T47D (cell line): ENCODE measurements at regions not wholly inside any gene's neighbourhood (a gene's known extent, or its start where the extent isn't known, plus 50 kb on each side); places are given as distances from the start of the nearest gene placed in this dataset.
"Not testable (repeated sequence)": the region's sequence is repeated elsewhere in the genome, so short reads cannot be mapped to it uniquely, and the experiment has no call there.

Experiments
- DNase-seq, 2 experiments: peaks; one replicate each; pipeline versions ENCODE4 v3.0.0 to v3.0.0-alpha.2; 2011 to 2012; ENCODE audit warnings: low read depth in 1 of 2, low spot score in 1 of 2
- JUND ChIP-seq: IDR thresholded peaks from 2 replicates; pipeline ENCODE4 v1.6.1; 2012; ENCODE audit warnings: low read depth
- in situ Hi-C: cut with HindIII; loops from 2 replicates; pipeline ENCODE4 v1.10.0; 2016; ENCODE audit warnings: low sequenced_read_pairs, low pct_unique_long_range_greater_than_20kb

- no peak for TF ChIP-seq JUND
- no peak for DNase-seq
- in situ Hi-C loops = no loop called here
Measured at GRCh38 chr5:131042021-131042789, 122.9 kb downstream of the HINT1 start.

DNA sequence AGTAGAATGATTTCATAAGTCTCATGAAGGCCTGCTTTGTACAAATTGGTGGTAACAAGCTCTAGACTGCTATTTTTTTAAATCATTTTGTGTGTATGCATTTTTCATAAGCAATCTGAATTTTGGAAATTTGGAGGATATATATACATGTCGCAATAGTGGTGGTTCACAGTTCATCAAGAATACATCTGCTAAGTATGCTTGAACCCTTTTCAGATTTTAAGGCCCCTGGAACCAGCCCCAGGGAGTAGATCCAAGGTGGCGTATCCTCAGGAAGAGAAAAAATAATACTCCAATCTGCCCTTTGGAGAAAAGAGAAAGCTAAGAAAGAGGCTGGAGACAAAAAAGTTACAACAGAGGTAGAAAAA is 141.6 kb downstream of the HINT1 start:
- DNase-seq = no peak
- TF ChIP-seq JUND = no peak

DNA sequence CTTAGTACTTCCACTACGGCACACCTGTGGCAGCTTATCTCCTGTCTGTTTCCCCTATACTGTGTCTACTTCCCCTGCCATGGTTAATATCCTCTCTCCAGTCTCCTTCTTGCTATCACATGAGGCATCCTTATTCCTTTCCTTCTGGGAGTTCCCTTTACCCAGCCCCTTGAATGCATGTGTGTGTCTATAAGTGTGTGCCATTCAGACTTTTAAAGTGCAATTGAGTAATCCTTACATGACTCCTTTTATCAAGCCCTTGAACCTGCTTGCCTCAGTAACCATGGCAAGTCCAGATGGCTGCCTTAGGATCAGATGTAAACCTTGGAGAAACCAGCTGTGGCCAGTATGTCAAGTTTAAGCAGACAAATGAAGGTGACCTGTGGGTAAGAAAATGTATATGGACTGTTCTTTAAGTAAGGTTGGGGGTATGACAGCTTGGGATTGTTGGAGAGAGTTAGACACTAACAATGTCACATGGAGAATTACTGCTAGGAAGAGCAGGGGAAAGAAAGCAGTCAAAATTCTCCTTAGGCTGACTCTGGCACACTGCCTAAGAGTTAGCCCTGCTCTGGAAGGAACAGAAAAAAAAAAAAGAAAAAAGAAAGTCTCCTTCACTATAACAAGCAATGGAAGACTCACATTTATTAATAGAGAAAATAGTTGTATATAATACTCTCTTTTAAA is 142.1 kb downstream of the HINT1 start:
- in situ Hi-C loops = no loop called here
- no peak for DNase-seq
- no peak for TF ChIP-seq JUND

More for the DNA sequence above, 141.6 kb downstream of the HINT1 start:
- in situ Hi-C loops = no loop called here

GRCh38 chr5:131021646-131022045 is 143.4 kb downstream of the HINT1 start:
- DNase-seq = peak in 1 of 2 experiments; percentile 6
- in situ Hi-C loops = no loop called here
- no peak for TF ChIP-seq JUND

GRCh38 chr5:131019601-131020315 is 145.3 kb downstream of the HINT1 start:
- no peak for TF ChIP-seq JUND
- no peak for DNase-seq
- in situ Hi-C loops = no loop called here

DNA sequence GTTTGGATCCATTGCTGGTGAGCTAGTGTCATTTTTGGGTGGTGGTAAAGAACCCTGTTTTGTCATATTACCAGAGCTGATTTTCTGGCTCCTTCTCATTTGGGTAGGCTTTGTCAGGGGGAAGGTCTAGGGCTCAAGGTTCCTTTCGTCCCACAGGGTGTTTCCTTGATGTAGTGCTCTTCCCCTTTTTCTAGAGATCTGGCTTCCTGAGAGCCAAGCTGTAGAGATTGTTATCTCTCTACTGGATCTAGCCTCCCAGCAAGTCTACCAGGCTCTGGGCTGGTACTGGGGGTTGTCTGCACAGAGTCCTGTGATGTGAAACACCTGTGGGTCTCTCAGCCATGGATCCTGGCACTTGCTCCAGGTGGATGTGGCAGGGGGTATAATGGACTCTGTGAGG is 145.9 kb downstream of the HINT1 start:
- no peak for TF ChIP-seq JUND
- no peak for DNase-seq
- in situ Hi-C loops = no loop called here

DNA sequence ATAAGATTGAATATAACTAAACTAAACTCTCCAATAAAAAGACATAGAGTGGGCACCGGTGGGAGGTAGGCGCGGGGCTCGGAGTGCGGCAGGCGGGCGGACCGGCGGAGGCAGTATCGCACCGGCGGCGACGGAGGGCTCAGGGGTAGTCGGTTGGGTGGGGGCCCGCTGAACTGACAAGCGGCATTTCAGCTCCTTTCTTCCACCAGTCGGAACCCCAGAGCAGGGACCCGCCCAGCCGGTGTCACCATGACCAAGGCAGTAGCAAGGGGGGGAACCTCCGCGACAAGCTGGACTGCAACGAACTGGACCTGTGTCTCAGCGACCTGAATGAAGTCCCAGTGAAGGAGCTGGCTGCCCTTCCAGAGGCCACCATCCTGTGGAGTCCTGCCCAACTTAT is 156.7 kb downstream of the HINT1 start:
- TF ChIP-seq JUND = no peak
- in situ Hi-C loops = no loop called here
- DNase-seq = no peak

DNA sequence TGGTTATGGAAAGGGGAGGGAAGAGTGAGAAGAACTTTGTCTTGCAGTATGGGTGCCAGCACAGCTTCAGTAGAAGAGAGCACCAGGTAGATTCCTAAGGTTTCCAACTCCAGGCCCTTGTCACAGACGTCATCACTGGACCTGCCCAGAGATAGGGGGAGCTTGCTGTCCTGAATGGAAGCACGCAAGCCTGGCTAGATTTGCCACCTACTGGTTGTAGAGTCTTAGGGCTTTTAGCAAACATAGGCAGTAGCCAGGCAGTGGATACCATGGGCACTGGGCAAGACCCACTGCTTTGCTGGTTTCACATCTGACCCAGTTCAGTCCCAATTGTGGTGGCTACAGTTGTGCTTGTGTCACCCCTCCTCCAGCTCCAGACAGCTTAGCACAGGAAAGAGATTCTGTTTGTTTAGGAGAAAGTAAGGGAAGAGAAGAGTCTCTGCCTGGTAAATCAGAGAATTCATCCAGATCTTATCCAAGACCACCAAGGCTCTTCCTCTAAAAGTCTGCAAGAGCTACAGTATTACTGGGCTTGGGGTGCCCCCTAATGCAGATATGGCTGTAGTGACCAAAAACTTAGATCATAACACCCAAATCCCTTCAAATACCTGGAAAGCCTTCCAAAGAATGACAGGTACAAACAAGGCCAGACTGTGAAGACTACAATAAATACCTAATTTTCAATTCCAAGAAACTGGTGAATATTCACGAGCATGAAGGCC is 158.9 kb downstream of the HINT1 start:
- peak in 1 of 2 experiments; percentile 40 for DNase-seq
- no peak for TF ChIP-seq JUND
- in situ Hi-C loops = no loop called here

- DNase-seq = no peak
- no peak for TF ChIP-seq JUND
- in situ Hi-C loops = no loop called here
Measured at GRCh38 chr5:131001507-131001906, 163.5 kb downstream of the HINT1 start.

- no peak for DNase-seq
- no peak for TF ChIP-seq JUND
- in situ Hi-C loops = no loop called here
Measured at GRCh38 chr5:131000289-131000688, 164.8 kb downstream of the HINT1 start.

DNA sequence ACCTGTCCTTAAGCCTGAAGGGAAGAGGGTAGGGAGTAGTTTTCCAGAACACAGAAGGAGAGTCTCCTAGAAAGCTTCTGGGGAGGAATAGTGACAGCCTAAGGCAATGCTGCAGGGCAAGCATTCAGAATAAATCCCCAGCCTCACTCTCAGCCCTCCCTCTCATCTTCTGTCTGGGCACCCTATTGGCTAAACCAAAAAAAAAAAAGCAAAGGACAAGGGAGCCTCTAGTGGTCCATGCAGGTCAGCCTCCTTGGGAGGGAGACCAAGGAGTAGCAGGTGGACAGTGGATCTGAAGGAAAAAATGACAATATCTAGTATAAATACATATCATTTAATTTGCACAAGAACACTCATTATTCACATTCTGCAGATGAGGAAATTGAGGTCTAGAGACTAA is 168.3 kb downstream of the HINT1 start:
- DNase-seq, in situ Hi-C loops: not testable (repeated sequence)

DNA sequence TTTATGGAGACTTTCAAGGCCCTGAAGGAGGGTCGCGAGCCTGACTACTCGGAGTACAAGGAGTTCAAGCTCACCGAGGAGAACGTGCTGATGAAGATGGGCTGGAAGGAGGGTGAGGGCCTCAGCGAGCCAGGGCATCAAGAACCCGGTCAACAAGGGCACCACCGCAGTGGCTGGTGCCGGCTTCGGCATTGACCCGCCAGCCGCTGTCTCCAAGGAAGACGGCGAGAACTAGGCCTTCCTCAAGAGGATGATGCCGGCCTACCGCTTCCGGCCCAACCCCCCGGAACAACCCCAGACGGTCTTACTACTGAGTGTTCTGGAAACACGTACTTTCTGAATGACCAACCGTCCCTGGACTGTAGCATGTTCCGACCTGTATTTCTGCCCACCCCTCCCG is 169.2 kb downstream of the HINT1 start:
- TF ChIP-seq JUND = no peak
- DNase-seq = no peak
- in situ Hi-C loops = no loop called here

- no peak for TF ChIP-seq JUND
- no peak for DNase-seq
- in situ Hi-C loops = no loop called here
Measured at GRCh38 chr5:130995254-130995515, 169.9 kb downstream of the HINT1 start.
